ENCODE measurements at regions not wholly inside any gene's neighbourhood (a gene's known extent, or its start where the extent isn't known, plus 50 kb on each side); places are given as distances from the start of the nearest gene placed in this dataset.

DNA sequence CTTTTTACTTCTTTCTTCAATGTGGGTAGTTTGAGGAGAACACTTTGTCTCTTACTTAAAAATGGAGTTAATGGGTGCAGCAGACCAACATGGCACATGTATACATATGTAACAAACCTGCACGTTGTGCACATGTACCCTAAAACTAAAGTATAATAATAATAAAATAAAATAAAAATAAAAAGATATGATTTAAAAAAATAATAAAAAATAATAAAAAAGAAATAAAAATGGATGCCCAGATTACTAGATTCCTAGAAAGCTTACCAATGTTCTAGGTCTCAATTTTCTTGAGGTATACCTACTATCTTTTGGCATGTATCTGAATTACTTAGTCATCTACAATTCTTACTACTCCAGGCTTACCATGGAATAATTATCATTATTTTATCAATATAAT, 2001.6 kb upstream of the CDH9 start:
- TF ChIP-seq, protein P1, sequence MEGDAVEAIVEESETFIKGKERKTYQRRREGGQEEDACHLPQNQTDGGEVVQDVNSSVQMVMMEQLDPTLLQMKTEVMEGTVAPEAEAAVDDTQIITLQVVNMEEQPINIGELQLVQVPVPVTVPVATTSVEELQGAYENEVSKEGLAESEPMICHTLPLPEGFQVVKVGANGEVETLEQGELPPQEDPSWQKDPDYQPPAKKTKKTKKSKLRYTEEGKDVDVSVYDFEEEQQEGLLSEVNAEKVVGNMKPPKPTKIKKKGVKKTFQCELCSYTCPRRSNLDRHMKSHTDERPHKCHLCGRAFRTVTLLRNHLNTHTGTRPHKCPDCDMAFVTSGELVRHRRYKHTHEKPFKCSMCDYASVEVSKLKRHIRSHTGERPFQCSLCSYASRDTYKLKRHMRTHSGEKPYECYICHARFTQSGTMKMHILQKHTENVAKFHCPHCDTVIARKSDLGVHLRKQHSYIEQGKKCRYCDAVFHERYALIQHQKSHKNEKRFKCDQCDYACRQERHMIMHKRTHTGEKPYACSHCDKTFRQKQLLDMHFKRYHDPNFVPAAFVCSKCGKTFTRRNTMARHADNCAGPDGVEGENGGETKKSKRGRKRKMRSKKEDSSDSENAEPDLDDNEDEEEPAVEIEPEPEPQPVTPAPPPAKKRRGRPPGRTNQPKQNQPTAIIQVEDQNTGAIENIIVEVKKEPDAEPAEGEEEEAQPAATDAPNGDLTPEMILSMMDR (IDR thresholded peaks at IDR 0.05) = no peak
- Histone ChIP-seq H3K4me1 (ENCODE audit: insufficient read depth, low read length) (no peaks in the 10 kb centered on the region), H3K36me3 (ENCODE audit: insufficient read depth, low read length) (no peaks in the 10 kb centered on the region), H3K9me3 (ENCODE audit: control insufficient read depth in 1 of 2, insufficient read depth in 1 of 2, low read length in 2 of 2) (peaks cover 0 to 4% of the 10 kb centered on the region in 2 experiments), H3K27me3 (ENCODE audit: control insufficient read depth in 1 of 2, insufficient read depth in 2 of 2, low read length in 2 of 2) (no peaks in the 10 kb centered on the region), H3K27ac (ENCODE audit: low read depth in 1 of 2, low read length in 2 of 2) (no peak overlapping the region), H3K4me3 (ENCODE audit: low read length) (no peak overlapping the region)
- Mint-ChIP-seq H3K36me3 (ENCODE audit: low read depth) (no peaks in the 10 kb centered on the region), H3K4me3 (no peak overlapping the region), H3K4me1 (ENCODE audit: low read depth) (no peaks in the 10 kb centered on the region), H3K27ac (no peak overlapping the region), H3K27me3 (no peaks in the 10 kb centered on the region), H3K9me3 (peaks cover 2% of the 10 kb centered on the region)
- intact Hi-C loops (cut with DNase I, micrococcal nuclease) = no loop called here
- ChIA-PET CTCF (no interaction called here), POLR2A (no interaction called here)
- DNase-seq (no peak), ATAC-seq (ENCODE audit: poor library complexity) (no peak)

DNA sequence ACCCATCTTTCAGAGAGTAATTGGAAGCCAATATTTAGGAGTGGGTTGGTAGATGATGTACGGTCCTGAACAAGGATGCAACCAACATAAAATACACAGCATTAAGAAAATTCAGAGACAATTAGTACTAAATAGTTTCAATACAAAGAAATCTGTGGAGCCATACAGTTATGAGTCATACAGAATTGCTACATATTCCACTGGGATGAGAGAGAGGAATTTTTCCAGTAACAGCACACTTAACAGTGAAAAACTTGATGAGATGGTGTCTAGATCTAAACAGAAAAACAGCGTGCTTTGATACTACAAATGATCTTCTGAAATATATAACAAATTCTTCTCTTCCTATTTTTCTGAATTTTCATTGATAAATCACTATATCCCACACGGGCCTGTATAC, 1999.3 kb upstream of the CDH9 start:
- H3K27ac ChIP-seq (ENCODE audit: low read depth in 1 of 2, low read length in 2 of 2) = no peak overlapping the region
- intact Hi-C loops (cut with DNase I, micrococcal nuclease) = no loop called here
- H3K4me1 ChIP-seq (ENCODE audit: insufficient read depth, low read length) = no peaks in the 10 kb centered on the region
- Mint-ChIP-seq H3K36me3 (ENCODE audit: low read depth) (no peaks in the 10 kb centered on the region), H3K4me3 (no peak overlapping the region), H3K9me3 (peaks cover 5% of the 10 kb centered on the region), H3K27me3 (no peaks in the 10 kb centered on the region), H3K27ac (no peak overlapping the region), H3K4me1 (ENCODE audit: low read depth) (no peaks in the 10 kb centered on the region)
- TF ChIP-seq, protein P1 (IDR thresholded peaks at IDR 0.05) = no peak
- H3K9me3 ChIP-seq (ENCODE audit: control insufficient read depth in 1 of 2, insufficient read depth in 1 of 2, low read length in 2 of 2) = peaks cover 0 to 7% of the 10 kb centered on the region in 2 experiments
- ChIA-PET CTCF (no interaction called here), POLR2A (no interaction called here)
- ATAC-seq (ENCODE audit: poor library complexity) (no peak), DNase-seq (no peak)
- H3K27me3 ChIP-seq (ENCODE audit: control insufficient read depth in 1 of 2, insufficient read depth in 2 of 2, low read length in 2 of 2) = no peaks in the 10 kb centered on the region
- H3K36me3 ChIP-seq (ENCODE audit: insufficient read depth, low read length) = no peaks in the 10 kb centered on the region
- H3K4me3 ChIP-seq (ENCODE audit: low read length) = no peak overlapping the region

DNA sequence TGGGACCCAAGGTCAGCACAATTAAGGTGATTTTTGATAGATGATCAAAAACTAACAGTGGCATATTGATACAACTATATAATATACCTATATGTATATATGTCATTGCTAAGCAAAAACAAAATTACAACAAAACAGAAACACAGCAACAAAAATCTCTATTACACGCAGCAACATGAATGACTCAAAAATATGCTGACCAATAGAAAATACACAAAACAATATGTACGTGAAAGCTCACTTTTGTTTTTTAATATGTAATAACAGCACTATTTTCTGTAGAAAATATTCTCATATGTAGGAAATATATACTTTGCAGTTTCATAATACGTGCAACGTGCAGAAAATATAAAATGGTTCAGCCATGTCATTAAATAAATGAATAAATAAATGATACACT, 1985.7 kb upstream of the CDH9 start:
- ChIA-PET POLR2A (no interaction called here), CTCF (no interaction called here)
- Histone ChIP-seq H3K27me3 (ENCODE audit: control insufficient read depth in 1 of 2, insufficient read depth in 2 of 2, low read length in 2 of 2) (no peaks in the 10 kb centered on the region), H3K27ac (ENCODE audit: low read depth in 1 of 2, low read length in 2 of 2) (no peak overlapping the region), H3K9me3 (ENCODE audit: control insufficient read depth in 1 of 2, insufficient read depth in 1 of 2, low read length in 2 of 2) (peaks cover 0 to 9% of the 10 kb centered on the region in 2 experiments), H3K36me3 (ENCODE audit: insufficient read depth, low read length) (no peaks in the 10 kb centered on the region), H3K4me3 (ENCODE audit: low read length) (no peak overlapping the region), H3K4me1 (ENCODE audit: insufficient read depth, low read length) (no peaks in the 10 kb centered on the region)
- intact Hi-C loops (cut with DNase I, micrococcal nuclease) = no loop called here
- no peaks in the 10 kb centered on the region for H3K36me3 Mint-ChIP-seq (ENCODE audit: low read depth)
- TF ChIP-seq, protein P1 (IDR thresholded peaks at IDR 0.05) = no peak
- H3K4me1 Mint-ChIP-seq (ENCODE audit: low read depth) = no peaks in the 10 kb centered on the region
- H3K9me3 Mint-ChIP-seq = peaks cover 4% of the 10 kb centered on the region
- no peak overlapping the region for H3K4me3 Mint-ChIP-seq
- no peaks in the 10 kb centered on the region for H3K27me3 Mint-ChIP-seq
- DNase-seq = no peak
- no peak for ATAC-seq (ENCODE audit: poor library complexity)
- H3K27ac Mint-ChIP-seq = no peak overlapping the region

Measured in CD4-positive, alpha-beta T cell (primary cell).